Astrocyte (in vitro differentiated cells and primary cell): ENCODE measurements at regions not wholly inside any gene's neighbourhood (a gene's known extent, or its start where the extent isn't known, plus 50 kb on each side); places are given as distances from the start of the nearest gene placed in this dataset.

ENCODE experiments used
- EZH2 ChIP-seq: IDR thresholded peaks from 2 replicates; pipeline ENCODE4 v1.6.1; 2012; ENCODE audit warnings: mild to moderate bottlenecking, low read length, inconsistent platforms; ENCODE audit not compliant: insufficient read depth
- TF ChIP-seq, protein P1 (sequence below): IDR thresholded peaks from 2 replicates; pipeline ENCODE4 v1.5.1; 2011; ENCODE audit warnings: low read depth, mild to moderate bottlenecking, inconsistent platforms, low read length, moderate library complexity; ENCODE audit not compliant: insufficient read depth

DNA sequence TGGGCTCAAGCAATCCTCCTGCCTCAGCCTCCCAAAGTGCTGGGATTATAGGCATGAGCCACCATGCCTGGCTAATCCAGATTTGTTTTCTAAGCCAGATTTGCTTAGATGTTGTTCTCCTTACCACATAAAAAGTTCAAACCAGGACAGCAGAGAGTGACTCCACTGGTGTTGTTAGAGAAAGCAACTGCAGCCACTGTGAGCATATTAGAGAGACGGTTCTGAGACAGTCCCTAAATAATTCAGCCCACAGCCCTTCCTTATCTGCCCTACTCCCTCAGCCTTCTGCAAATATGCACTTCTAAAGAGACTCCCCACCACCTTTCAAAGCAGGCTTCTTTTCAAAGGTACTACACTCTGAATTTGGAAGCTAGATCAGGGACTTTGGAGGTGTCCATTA lies 96.1 kb downstream of the DRD1 start:
- TF ChIP-seq, protein P1, sequence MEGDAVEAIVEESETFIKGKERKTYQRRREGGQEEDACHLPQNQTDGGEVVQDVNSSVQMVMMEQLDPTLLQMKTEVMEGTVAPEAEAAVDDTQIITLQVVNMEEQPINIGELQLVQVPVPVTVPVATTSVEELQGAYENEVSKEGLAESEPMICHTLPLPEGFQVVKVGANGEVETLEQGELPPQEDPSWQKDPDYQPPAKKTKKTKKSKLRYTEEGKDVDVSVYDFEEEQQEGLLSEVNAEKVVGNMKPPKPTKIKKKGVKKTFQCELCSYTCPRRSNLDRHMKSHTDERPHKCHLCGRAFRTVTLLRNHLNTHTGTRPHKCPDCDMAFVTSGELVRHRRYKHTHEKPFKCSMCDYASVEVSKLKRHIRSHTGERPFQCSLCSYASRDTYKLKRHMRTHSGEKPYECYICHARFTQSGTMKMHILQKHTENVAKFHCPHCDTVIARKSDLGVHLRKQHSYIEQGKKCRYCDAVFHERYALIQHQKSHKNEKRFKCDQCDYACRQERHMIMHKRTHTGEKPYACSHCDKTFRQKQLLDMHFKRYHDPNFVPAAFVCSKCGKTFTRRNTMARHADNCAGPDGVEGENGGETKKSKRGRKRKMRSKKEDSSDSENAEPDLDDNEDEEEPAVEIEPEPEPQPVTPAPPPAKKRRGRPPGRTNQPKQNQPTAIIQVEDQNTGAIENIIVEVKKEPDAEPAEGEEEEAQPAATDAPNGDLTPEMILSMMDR, result no peak
- no peak for TF ChIP-seq EZH2
